PFSK-1 (cell line): ENCODE measurements at regions not wholly inside any gene's neighbourhood (a gene's known extent, or its start where the extent isn't known, plus 50 kb on each side); places are given as distances from the start of the nearest gene placed in this dataset.

Experiments used
- FOXP2 ChIP-seq: optimal IDR thresholded peaks from 2 replicates; pipeline ENCODE3; 2011; ENCODE audit warnings: borderline replicate concordance, control low read depth, inconsistent platforms; ENCODE audit not compliant: insufficient read depth; ENCODE audit errors: extremely low read length, extremely low read depth
- POLR2AphosphoS5 ChIP-seq: IDR thresholded peaks from 2 replicates; pipeline ENCODE4 v1.6.1; 2012; ENCODE audit warnings: low read depth, mild to moderate bottlenecking, control low read depth, low read length, moderate library complexity
- REST ChIP-seq, 2 experiments: IDR thresholded peaks; 2 replicates each; pipeline versions ENCODE4 v1.6.1 to v1.8.0; 2011 to 2012; ENCODE audit warnings: low read depth in 2 of 2, low read length in 2 of 2, control low read depth in 1 of 2, inconsistent platforms in 1 of 2, mild to moderate bottlenecking in 1 of 2, moderate library complexity in 1 of 2; ENCODE audit not compliant: insufficient read depth in 1 of 2
- SIN3A ChIP-seq: IDR thresholded peaks from 2 replicates; pipeline ENCODE4 v1.6.1; 2012; ENCODE audit warnings: mild to moderate bottlenecking, low read length, moderate library complexity, borderline replicate concordance; ENCODE audit not compliant: insufficient read depth
- TAF1 ChIP-seq: IDR thresholded peaks from 2 replicates; pipeline ENCODE4 v1.6.1; 2012; ENCODE audit warnings: low read length, control low read depth, borderline replicate concordance; ENCODE audit not compliant: insufficient read depth

- TF ChIP-seq REST (IDR thresholded peaks at IDR 0.05; ENCODE audit: insufficient read depth in 1 of 2, low read depth in 2 of 2, low read length in 2 of 2) (no peak), POLR2AphosphoS5 (no peak), SIN3A (no peak), TAF1 (no peak), FOXP2 (no peak)
These were observed 762.9 kb downstream of the LTN1 start for GRCh38 chr21:28229814-28230213.
